Colonic mucosa (tissue), 4 donors: ENCODE measurements at regions not wholly inside any gene's neighbourhood (a gene's known extent, or its start where the extent isn't known, plus 50 kb on each side); places are given as distances from the start of the nearest gene placed in this dataset.

Source experiments
- DNase-seq: peaks from one replicate; pipeline ENCODE4 v3.0.0-alpha.2; 2020
- H3K27ac ChIP-seq: fragments of 200-600 bp; one replicate; pipeline ENCODE4 v1.8.0; 2021
- H3K27me3 ChIP-seq: fragments of 200-600 bp; one replicate; pipeline ENCODE4 v1.8.0; 2021
- H3K36me3 ChIP-seq: fragments of 200-600 bp; one replicate; pipeline ENCODE4 v1.8.0; 2021
- H3K4me1 ChIP-seq: fragments of 200-600 bp; one replicate; pipeline ENCODE4 v1.8.0; 2021; ENCODE audit warnings: mild to moderate bottlenecking
- H3K4me3 ChIP-seq: fragments of 200-600 bp; one replicate; pipeline ENCODE4 v1.8.0; 2021
- H3K9ac ChIP-seq, 2 donors: one replicate each; pipeline ENCODE4 v1.7.0; 2013; ENCODE audit warnings: control low read depth in 2 of 2, low read depth in 2 of 2, low read length in 2 of 2
- H3K9me3 ChIP-seq: fragments of 200-600 bp; one replicate; pipeline ENCODE4 v1.8.0; 2021
- CTCF ChIP-seq: fragments of 200-600 bp; IDR thresholded peaks from one replicate; pipeline ENCODE4 v1.8.0; 2022; ENCODE audit warnings: antibody characterized with exemption, mild to moderate bottlenecking
- intact Hi-C: fragments of 100-400 bp; cut with DNase I; formaldehyde crosslinking; loops from one replicate; pipeline ENCODE4 v1.14.1; 2022
- donor health status: healthy.
- donor health status: DM: no; HTN: no; CAD: no.
- donor health status: DM: no; HTN: no; CAD: no.

GRCh38 chr3:186432944-186433732, 71.1 kb upstream of the DGKG start:
- intact Hi-C loops = no loop called here

DNA sequence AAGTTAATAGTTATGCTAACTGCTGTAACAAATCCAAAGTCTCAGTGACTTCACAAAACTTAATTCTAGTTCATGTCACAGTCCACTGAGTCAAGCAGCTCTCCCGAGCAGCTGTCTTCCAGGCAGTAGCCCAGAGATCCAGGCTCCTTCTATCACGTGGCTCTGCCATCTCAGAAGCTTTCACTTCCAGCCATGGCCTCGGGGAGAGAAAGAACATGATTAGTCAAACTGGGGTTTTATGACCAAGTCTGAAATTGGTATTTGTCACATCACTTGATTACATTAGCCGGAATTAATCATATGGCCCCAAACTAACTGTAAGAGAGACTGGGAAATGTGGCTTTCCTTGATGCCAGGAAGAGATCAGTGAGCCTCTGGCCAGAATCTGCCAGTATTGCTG, 70.2 kb upstream of the DGKG start:
- intact Hi-C loops = no loop called here
- Histone ChIP-seq H3K4me3 (no peak overlapping the region), H3K4me1 (no peaks in the 10 kb centered on the region), H3K9ac (no peak overlapping the region), H3K27ac (no peak overlapping the region), H3K27me3 (no peaks in the 10 kb centered on the region), H3K9me3 (no peaks in the 10 kb centered on the region), H3K36me3 (no peaks in the 10 kb centered on the region)
- no peak for DNase-seq
- no peak for TF ChIP-seq CTCF

More at GRCh38 chr3:186432944-186433732, 71.1 kb upstream of the DGKG start:
- Histone ChIP-seq H3K9ac (no peak overlapping the region), H3K4me3 (no peak overlapping the region), H3K27me3 (no peaks in the 10 kb centered on the region), H3K27ac (no peak overlapping the region), H3K36me3 (no peaks in the 10 kb centered on the region), H3K9me3 (no peaks in the 10 kb centered on the region), H3K4me1 (no peaks in the 10 kb centered on the region)
- no peak for TF ChIP-seq CTCF
- DNase-seq = no peak

DNA sequence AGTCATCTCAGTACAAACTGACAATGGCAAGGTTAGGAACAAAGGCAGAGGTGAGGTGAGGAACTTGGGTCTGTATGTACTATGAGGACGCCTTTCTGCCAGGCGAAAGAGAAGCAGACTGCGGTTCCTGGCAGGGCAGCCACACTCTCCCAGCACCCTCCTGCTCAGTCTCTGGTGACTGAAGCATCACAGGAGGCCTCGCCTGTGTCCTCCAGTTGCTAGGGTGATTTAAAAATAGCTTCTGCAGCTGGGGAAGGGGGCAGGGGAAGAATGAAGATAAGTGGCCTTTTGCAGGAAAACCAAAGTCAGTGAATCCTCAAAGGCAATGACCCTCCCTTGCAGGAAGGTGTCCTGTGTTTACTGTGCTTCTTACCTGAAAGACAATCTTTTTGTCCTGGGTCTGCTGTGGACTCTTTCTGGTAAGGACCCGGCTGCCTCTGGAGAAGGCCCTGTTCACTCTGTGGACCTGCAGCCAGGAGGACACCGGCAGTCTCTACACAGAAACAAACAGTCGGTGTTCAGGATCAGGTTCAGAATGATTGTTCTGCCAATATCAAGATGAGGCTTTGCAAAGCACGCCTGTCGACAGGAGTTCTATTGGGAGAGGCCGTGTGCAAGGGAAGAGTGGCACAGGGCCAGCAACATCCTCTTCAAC, 65.7 kb upstream of the DGKG start:
- H3K36me3 ChIP-seq = no peaks in the 10 kb centered on the region
- H3K27ac ChIP-seq = no peak overlapping the region
- H3K9me3 ChIP-seq = no peaks in the 10 kb centered on the region
- no peaks in the 10 kb centered on the region for H3K4me1 ChIP-seq
- no peak for DNase-seq
- H3K4me3 ChIP-seq = no peak overlapping the region
- no peaks in the 10 kb centered on the region for H3K27me3 ChIP-seq
- no peak for TF ChIP-seq CTCF
- H3K9ac ChIP-seq = no peak overlapping the region
- intact Hi-C loops = no loop called here

DNA sequence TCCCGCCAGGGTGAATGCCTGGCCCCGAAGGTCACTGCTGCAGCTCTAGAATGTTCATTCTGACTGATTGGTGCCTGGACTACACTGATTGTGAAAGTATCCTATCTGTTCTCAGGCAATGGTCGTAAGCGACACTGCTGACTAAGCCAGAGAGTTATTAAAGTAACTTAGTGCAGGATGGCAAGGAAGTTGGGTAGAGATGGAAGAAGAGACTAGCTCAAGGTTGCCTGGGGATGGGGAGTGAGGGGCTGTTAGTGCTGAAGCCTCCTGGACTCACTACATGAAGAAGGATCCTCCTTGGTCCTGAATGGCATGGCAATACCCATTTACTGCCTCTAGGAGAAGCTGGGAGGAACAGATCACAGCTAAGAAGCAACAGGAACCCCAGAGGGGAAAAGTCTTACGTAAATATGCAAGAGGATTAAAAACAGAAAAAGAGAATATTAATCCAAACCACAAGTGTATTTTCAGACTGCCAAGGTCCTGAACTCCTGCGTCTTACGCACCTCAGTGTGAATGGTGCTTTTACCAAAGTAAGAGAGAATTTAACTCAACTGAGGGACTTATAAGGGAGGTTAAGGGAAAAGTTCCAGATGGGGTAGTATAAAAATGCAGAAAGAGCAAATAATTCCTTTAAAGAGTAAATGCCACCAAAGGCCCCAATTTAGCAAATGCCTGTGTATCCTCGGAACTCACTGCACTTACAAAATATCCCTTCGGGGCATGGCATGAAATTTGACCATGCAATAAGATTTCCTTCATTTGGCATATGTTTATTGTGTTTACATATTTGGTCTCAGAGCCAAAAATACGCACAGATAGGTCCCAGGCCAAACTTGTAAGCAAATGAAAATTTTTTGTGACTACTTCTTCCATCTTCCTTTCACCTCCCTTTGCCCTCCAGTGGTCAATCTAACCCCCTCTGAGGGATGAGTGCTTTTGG, 64.0 kb upstream of the DGKG start:
- no peaks in the 10 kb centered on the region for H3K36me3 ChIP-seq
- no peak for TF ChIP-seq CTCF
- no peaks in the 10 kb centered on the region for H3K27me3 ChIP-seq
- no peaks in the 10 kb centered on the region for H3K4me1 ChIP-seq
- H3K4me3 ChIP-seq = no peak overlapping the region
- intact Hi-C loops = no loop called here
- H3K9me3 ChIP-seq = no peaks in the 10 kb centered on the region
- H3K9ac ChIP-seq = no peak overlapping the region
- DNase-seq = no peak
- H3K27ac ChIP-seq = no peak overlapping the region

DNA sequence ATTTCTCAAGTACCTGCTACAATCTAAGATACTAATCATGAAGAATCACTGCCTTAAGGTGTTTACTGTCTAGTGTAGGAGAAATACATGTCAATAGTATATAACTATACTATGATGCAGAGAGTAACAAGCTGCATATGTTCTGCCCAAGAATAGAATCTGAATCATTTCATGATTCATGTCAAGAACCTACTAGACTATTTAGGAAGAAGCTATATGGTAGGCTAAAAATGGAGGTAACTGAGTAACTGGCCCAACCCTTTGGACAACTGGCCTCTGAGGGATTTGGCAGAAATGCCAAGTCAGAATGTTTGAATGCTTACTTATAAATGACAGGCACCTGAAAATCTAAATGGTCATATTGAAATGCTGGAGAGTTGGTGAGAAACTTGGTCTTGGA, 59.9 kb upstream of the DGKG start:
- no peak for TF ChIP-seq CTCF
- Histone ChIP-seq H3K9me3 (no peaks in the 10 kb centered on the region), H3K9ac (no peak overlapping the region), H3K4me1 (no peaks in the 10 kb centered on the region), H3K27me3 (no peaks in the 10 kb centered on the region), H3K36me3 (no peaks in the 10 kb centered on the region), H3K4me3 (no peak overlapping the region), H3K27ac (no peak overlapping the region)
- intact Hi-C loops = no loop called here
- DNase-seq = no peak
